MM.1S (cell line): ENCODE measurements at regions not wholly inside any gene's neighbourhood (a gene's known extent, or its start where the extent isn't known, plus 50 kb on each side); places are given as distances from the start of the nearest gene placed in this dataset.

Experiments used
- DNase-seq: peaks from one replicate; pipeline ENCODE4 v3.0.0-alpha.2; 2015
- H2AFZ ChIP-seq: fragments of 300-600 bp; sonication (generic); 2 replicates; pipeline ENCODE4 v1.6.0; 2016; ENCODE audit warnings: antibody characterized with exemption, low read length
- H3F3A ChIP-seq: fragments of 300-600 bp; sonication (generic); 2 replicates; pipeline ENCODE4 v1.6.1; 2016; ENCODE audit warnings: mild to moderate bottlenecking, antibody characterized with exemption, low read length, moderate library complexity, mixed read lengths; ENCODE audit not compliant: insufficient read depth
- H3K27ac ChIP-seq: fragments of 300-600 bp; sonication (generic); 2 replicates; pipeline ENCODE4 v1.5.1; 2016; ENCODE audit warnings: mild to moderate bottlenecking, low read length
- H3K27me3 ChIP-seq: fragments of 300-600 bp; sonication (generic); replicated peaks from 2 replicates; pipeline ENCODE4 v1.6.0; 2016; ENCODE audit warnings: low read length; ENCODE audit not compliant: insufficient read depth
- H3K36me3 ChIP-seq: fragments of 300-600 bp; sonication (generic); replicated peaks from 2 replicates; pipeline ENCODE4 v1.6.1; 2016; ENCODE audit warnings: mild to moderate bottlenecking, low read length, mixed read lengths; ENCODE audit not compliant: insufficient read depth
- H3K4me1 ChIP-seq: fragments of 300-600 bp; sonication (generic); 2 replicates; pipeline ENCODE4 v1.6.1; 2016; ENCODE audit warnings: low read length, mixed read lengths
- H3K4me2 ChIP-seq: fragments of 300-600 bp; sonication (generic); 2 replicates; pipeline ENCODE4 v1.6.0; 2016; ENCODE audit warnings: low read depth, low read length
- H3K4me3 ChIP-seq: fragments of 300-600 bp; sonication (generic); 2 replicates; pipeline ENCODE4 v1.5.1; 2016; ENCODE audit warnings: low read length, mixed read lengths
- H3K79me2 ChIP-seq: fragments of 300-600 bp; sonication (generic); 2 replicates; pipeline ENCODE4 v1.6.1; 2016; ENCODE audit warnings: mixed run types, low read length, mixed read lengths
- H3K9ac ChIP-seq: fragments of 300-600 bp; sonication (generic); 2 replicates; pipeline ENCODE4 v1.6.1; 2016; ENCODE audit warnings: low read length, mixed read lengths
- H3K9me2 ChIP-seq: fragments of 300-600 bp; sonication (generic); replicated peaks from 2 replicates; pipeline ENCODE4 v1.6.1; 2016; ENCODE audit warnings: mild to moderate bottlenecking, low read length, mixed read lengths; ENCODE audit not compliant: insufficient read depth
- H3K9me3 ChIP-seq: fragments of 300-600 bp; sonication (generic); replicated peaks from 2 replicates; pipeline ENCODE4 v1.6.1; 2016; ENCODE audit warnings: mild to moderate bottlenecking, low read length, mixed read lengths; ENCODE audit not compliant: insufficient read depth
- H4K20me1 ChIP-seq: fragments of 300-600 bp; sonication (generic); 2 replicates; pipeline ENCODE4 v1.6.1; 2016; ENCODE audit warnings: mild to moderate bottlenecking, low read length, moderate library complexity, mixed read lengths; ENCODE audit not compliant: insufficient read depth
- CTCF ChIP-seq: fragments of 300-600 bp; sonication (generic); IDR thresholded peaks from 2 replicates; pipeline ENCODE4 v1.5.1; 2016; ENCODE audit warnings: antibody characterized with exemption, low read length, mixed read lengths
- EZH2 ChIP-seq: fragments of 300-600 bp; sonication (generic); optimal IDR thresholded peaks from 2 replicates; pipeline ENCODE3; 2017; ENCODE audit warnings: low read depth, mild to moderate bottlenecking, antibody characterized with exemption, low read length, mixed read lengths
- EZH2phosphoT487 ChIP-seq: fragments of 300-600 bp; sonication (generic); IDR thresholded peaks from 2 replicates; pipeline ENCODE4 v1.6.1; 2018; ENCODE audit warnings: antibody characterized with exemption, low read length

GRCh38 chr5:174381241-174381640, 335.7 kb downstream of the NSG2 start:
- DNase-seq: no peak
- Histone ChIP-seq H3K9me2 (no peaks in the 10 kb centered on the region), H3K4me2 (no peak overlapping the region), H3F3A (no peaks in the 10 kb centered on the region), H3K9ac (no peak overlapping the region), H3K4me1 (no peaks in the 10 kb centered on the region), H2AFZ (no peak overlapping the region), H3K27me3 (no peaks in the 10 kb centered on the region), H3K36me3 (no peaks in the 10 kb centered on the region), H3K9me3 (no peaks in the 10 kb centered on the region), H3K4me3 (no peak overlapping the region), H3K79me2 (no peaks in the 10 kb centered on the region), H4K20me1 (no peaks in the 10 kb centered on the region), H3K27ac (no peak overlapping the region)
- TF ChIP-seq EZH2phosphoT487 (no peak), EZH2 (no peak), CTCF (no peak)

- no peaks in the 10 kb centered on the region for H3K9me3 ChIP-seq
- no peak overlapping the region for H3K9ac ChIP-seq
- H3K27ac ChIP-seq: no peak overlapping the region
- no peaks in the 10 kb centered on the region for H3K9me2 ChIP-seq
- TF ChIP-seq EZH2 (no peak), EZH2phosphoT487 (no peak), CTCF (no peak)
- H4K20me1 ChIP-seq: no peaks in the 10 kb centered on the region
- no peaks in the 10 kb centered on the region for H3K79me2 ChIP-seq
- H2AFZ ChIP-seq: no peak overlapping the region
- H3F3A ChIP-seq: no peaks in the 10 kb centered on the region
- no peaks in the 10 kb centered on the region for H3K4me1 ChIP-seq
- no peak overlapping the region for H3K4me2 ChIP-seq
- no peak for DNase-seq
- no peaks in the 10 kb centered on the region for H3K27me3 ChIP-seq
- H3K36me3 ChIP-seq: no peaks in the 10 kb centered on the region
- no peak overlapping the region for H3K4me3 ChIP-seq
These were observed 338.0 kb downstream of the NSG2 start for GRCh38 chr5:174383210-174384167.

GRCh38 chr5:174384509-174384947, 339.0 kb downstream of the NSG2 start:
- DNase-seq: no peak
- H3K9me2 ChIP-seq: no peaks in the 10 kb centered on the region
- H3K4me1 ChIP-seq: no peaks in the 10 kb centered on the region
- H3K4me2 ChIP-seq: no peak overlapping the region
- H3K9me3 ChIP-seq: no peaks in the 10 kb centered on the region
- no peak overlapping the region for H3K4me3 ChIP-seq
- no peak overlapping the region for H2AFZ ChIP-seq
- no peaks in the 10 kb centered on the region for H3K36me3 ChIP-seq
- no peaks in the 10 kb centered on the region for H4K20me1 ChIP-seq
- no peak overlapping the region for H3K27ac ChIP-seq
- H3F3A ChIP-seq: no peaks in the 10 kb centered on the region
- H3K27me3 ChIP-seq: no peaks in the 10 kb centered on the region
- H3K9ac ChIP-seq: no peak overlapping the region
- no peak for TF ChIP-seq EZH2phosphoT487
- no peak for TF ChIP-seq EZH2
- no peak for TF ChIP-seq CTCF
- no peaks in the 10 kb centered on the region for H3K79me2 ChIP-seq
